ENCODE measurements at regions not wholly inside any gene's neighbourhood (a gene's known extent, or its start where the extent isn't known, plus 50 kb on each side); places are given as distances from the start of the nearest gene placed in this dataset.

GRCh38 chr2:21539685-21540084 lies 415.9 kb downstream of the TDRD15 start:
- intact Hi-C loops (cut with micrococcal nuclease) = no loop called here
- Histone ChIP-seq H3K9me1 (ENCODE audit: insufficient read depth, low read length) (no peaks in the 10 kb centered on the region), H3K4me3 (ENCODE audit: insufficient read depth, low read depth, low read length) (no peak overlapping the region), H2BK20ac (ENCODE audit: low read depth, low read length) (no peak overlapping the region), H4K5ac (ENCODE audit: low read depth, low read length) (no peak overlapping the region), H3K23ac (ENCODE audit: low read depth, low read length) (no peak overlapping the region), H2BK15ac (ENCODE audit: low read depth, low read length) (no peak overlapping the region), H3K27ac (ENCODE audit: insufficient read depth, low read length) (no peak overlapping the region), H2AFZ (replicated peaks; ENCODE audit: low read length, poor library complexity) (no peak overlapping the region), H4K20me1 (ENCODE audit: insufficient read depth, low read length) (no peaks in the 10 kb centered on the region), H3K27me3 (ENCODE audit: control insufficient read depth, insufficient read depth, low read length) (no peaks in the 10 kb centered on the region), H3K4me1 (ENCODE audit: control insufficient read depth, insufficient read depth, low read length) (no peaks in the 10 kb centered on the region), H2BK120ac (ENCODE audit: low read depth, low read length) (no peak overlapping the region), H3K36me3 (ENCODE audit: control insufficient read depth, insufficient read depth, low read length) (no peaks in the 10 kb centered on the region), H3K4me2 (ENCODE audit: low read depth, low read length) (no peak overlapping the region), H4K8ac (ENCODE audit: low read depth in 2 of 2, low read length in 2 of 2) (no peak overlapping the region), H3K9ac (ENCODE audit: low read depth, low read length) (no peak overlapping the region), H3K18ac (ENCODE audit: low read depth, low read length) (no peak overlapping the region), H3K79me1 (ENCODE audit: low read depth in 1 of 2, low read length in 2 of 2) (no peaks in the 10 kb centered on the region), H4K91ac (ENCODE audit: insufficient read depth, low read depth, low read length) (no peak overlapping the region), H2BK5ac (ENCODE audit: low read depth, low read length, poor library complexity, severe bottlenecking) (no peak overlapping the region), H3K9me3 (ENCODE audit: control insufficient read depth, insufficient read depth, low read length) (peaks cover 14% of the 10 kb centered on the region), H3K4ac (ENCODE audit: low read depth, low read length) (no peak overlapping the region), H2AK9ac (replicated peaks; ENCODE audit: low read depth, low read length, poor library complexity) (no peak overlapping the region), H3K14ac (replicated peaks; ENCODE audit: low read depth, low read length) (no peak overlapping the region), H2AK5ac (ENCODE audit: low read depth, low read length) (no peak overlapping the region), H3K56ac (ENCODE audit: extremely low read depth, insufficient read depth, low read length) (no peak overlapping the region)
- DNase-seq (no peak), ATAC-seq (ENCODE audit: low read depth) (no peak)
- BruUV-seq (replicated peaks) = no TSS peak
- dilution Hi-C loops (cut with HindIII; ENCODE audit: low sequenced_read_pairs, unreplicated experiment) = no loop called here
- TF ChIP-seq USF2 (IDR thresholded peaks at IDR 0.05; ENCODE audit: low read depth, low read length) = no peak
- TF ChIP-seq RCOR1 (IDR thresholded peaks at IDR 0.05; ENCODE audit: insufficient replicate concordance, low read length) = no peak
- no peak for TF ChIP-seq BHLHE40 (IDR thresholded peaks at IDR 0.05; ENCODE audit: low read depth, low read length)
- no peak for TF ChIP-seq CHD1 (IDR thresholded peaks at IDR 0.05; ENCODE audit: low read depth, low read length)
- no peak for TF ChIP-seq CEBPB (IDR thresholded peaks at IDR 0.05; ENCODE audit: low read depth, low read length)
- TF ChIP-seq, protein P1, sequence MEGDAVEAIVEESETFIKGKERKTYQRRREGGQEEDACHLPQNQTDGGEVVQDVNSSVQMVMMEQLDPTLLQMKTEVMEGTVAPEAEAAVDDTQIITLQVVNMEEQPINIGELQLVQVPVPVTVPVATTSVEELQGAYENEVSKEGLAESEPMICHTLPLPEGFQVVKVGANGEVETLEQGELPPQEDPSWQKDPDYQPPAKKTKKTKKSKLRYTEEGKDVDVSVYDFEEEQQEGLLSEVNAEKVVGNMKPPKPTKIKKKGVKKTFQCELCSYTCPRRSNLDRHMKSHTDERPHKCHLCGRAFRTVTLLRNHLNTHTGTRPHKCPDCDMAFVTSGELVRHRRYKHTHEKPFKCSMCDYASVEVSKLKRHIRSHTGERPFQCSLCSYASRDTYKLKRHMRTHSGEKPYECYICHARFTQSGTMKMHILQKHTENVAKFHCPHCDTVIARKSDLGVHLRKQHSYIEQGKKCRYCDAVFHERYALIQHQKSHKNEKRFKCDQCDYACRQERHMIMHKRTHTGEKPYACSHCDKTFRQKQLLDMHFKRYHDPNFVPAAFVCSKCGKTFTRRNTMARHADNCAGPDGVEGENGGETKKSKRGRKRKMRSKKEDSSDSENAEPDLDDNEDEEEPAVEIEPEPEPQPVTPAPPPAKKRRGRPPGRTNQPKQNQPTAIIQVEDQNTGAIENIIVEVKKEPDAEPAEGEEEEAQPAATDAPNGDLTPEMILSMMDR (conservative IDR thresholded peaks at IDR 0.05; ENCODE audit: low read depth, low read length) = no peak
- TF ChIP-seq SMC3 (IDR thresholded peaks at IDR 0.05; ENCODE audit: low read depth, low read length) = no peak
- TF ChIP-seq RFX5 (IDR thresholded peaks at IDR 0.05; ENCODE audit: low read depth, low read length) = no peak
- no peak for TF ChIP-seq MAZ (IDR thresholded peaks at IDR 0.05; ENCODE audit: borderline replicate concordance, low read depth, low read length)
- WGBS, 2 experiments (ENCODE audit: extremely low coverage in 2 of 2, insufficient read length in 1 of 2) = 40% methylated on average over 1 of the region's 2 CpGs; no CpG with 5 or more reads in 1 of the 2 experiments
- ChIA-PET POLR2A (ENCODE audit: unreplicated experiment) (no interaction called here), CTCF (no interaction called here)
- in situ Hi-C loops (cut with MboI; ENCODE audit: low sequenced_read_pairs) = no loop called here

All from IMR-90 (cell line).